IMR-90 (cell line): ENCODE measurements at regions not wholly inside any gene's neighbourhood (a gene's known extent, or its start where the extent isn't known, plus 50 kb on each side); places are given as distances from the start of the nearest gene placed in this dataset.

Experiments used
- ATAC-seq: fragments of 200-7000 bp; cut with Tn5 transposase; 2 replicates; pipeline ENCODE4 v1.9.1; 2020; ENCODE audit warnings: low read depth, mild to moderate bottlenecking, moderate library complexity
- BruUV-seq: library from RNA; stranded (reverse); fragments of 400-500 nt; replicated peaks from 2 replicates; lab custom pipeline; 2021; lab: Mats Ljungman, UMichigan
- CTCF ChIA-PET: fragments of 300-600 bp; formaldehyde crosslinking; extraction: SDS; loops from one replicate; lab custom pipeline; 2021; ENCODE audit warnings: antibody characterized with exemption; lab: Yijun Ruan, JAX
- POLR2A ChIA-PET: fragments of 300-600 bp; sonication (Branson Sonifier 250); formaldehyde crosslinking; loops from one replicate; lab custom pipeline; 2022; ENCODE audit warnings: antibody characterized with exemption; ENCODE audit not compliant: unreplicated experiment; lab: Charles Lee
- DNase-seq: peaks from one replicate; pipeline ENCODE4 v3.0.0; 2013
- H2AFZ ChIP-seq: replicated peaks from 2 replicates; pipeline ENCODE3; 2013; ENCODE audit warnings: low read length, mild to moderate bottlenecking; ENCODE audit not compliant: poor library complexity
- H2AK5ac ChIP-seq: 2 replicates; pipeline ENCODE4 v1.6.1; 2013; ENCODE audit warnings: low read depth, low read length, inconsistent platforms
- H2AK9ac ChIP-seq: replicated peaks from 2 replicates; pipeline ENCODE3; 2013; ENCODE audit warnings: mild to moderate bottlenecking, low read depth, low read length, moderate library complexity; ENCODE audit not compliant: poor library complexity
- H2BK120ac ChIP-seq: 2 replicates; pipeline ENCODE4 v1.6.1; 2013; ENCODE audit warnings: low read depth, low read length, inconsistent platforms
- H2BK15ac ChIP-seq: 3 replicates; pipeline ENCODE4 v1.6.1; 2013; ENCODE audit warnings: low read depth, low read length, inconsistent platforms
- H2BK20ac ChIP-seq: 2 replicates; pipeline ENCODE4 v1.6.1; 2013; ENCODE audit warnings: low read depth, mild to moderate bottlenecking, inconsistent platforms, low read length, moderate library complexity
- H2BK5ac ChIP-seq: 2 replicates; pipeline ENCODE4 v1.6.1; 2013; ENCODE audit warnings: mild to moderate bottlenecking, low read depth, low read length, inconsistent platforms; ENCODE audit not compliant: poor library complexity, severe bottlenecking
- H3K14ac ChIP-seq: replicated peaks from 2 replicates; pipeline ENCODE4 v1.6.1; 2013; ENCODE audit warnings: low read depth, low read length, inconsistent platforms
- H3K18ac ChIP-seq: 2 replicates; pipeline ENCODE4 v1.6.1; 2013; ENCODE audit warnings: low read depth, low read length, control low read depth
- H3K23ac ChIP-seq: 2 replicates; pipeline ENCODE4 v1.6.1; 2013; ENCODE audit warnings: low read depth, low read length, inconsistent platforms
- H3K27ac ChIP-seq: 2 replicates; pipeline ENCODE4 v1.5.1; 2013; ENCODE audit warnings: mild to moderate bottlenecking, control low read depth, low read length; ENCODE audit not compliant: insufficient read depth
- H3K27me3 ChIP-seq: 2 replicates; pipeline ENCODE4 v1.6.1; 2013; ENCODE audit warnings: low read length; ENCODE audit not compliant: control insufficient read depth, insufficient read depth
- H3K36me3 ChIP-seq: 2 replicates; pipeline ENCODE4 v1.6.1; 2013; ENCODE audit warnings: low read length, mixed read lengths; ENCODE audit not compliant: control insufficient read depth, insufficient read depth
- H3K4ac ChIP-seq: 2 replicates; pipeline ENCODE4 v1.6.1; 2013; ENCODE audit warnings: low read depth, low read length, inconsistent platforms
- H3K4me1 ChIP-seq: 2 replicates; pipeline ENCODE4 v1.6.1; 2013; ENCODE audit warnings: low read length, mixed read lengths; ENCODE audit not compliant: control insufficient read depth, insufficient read depth
- H3K4me2 ChIP-seq: 2 replicates; pipeline ENCODE4 v1.6.1; 2013; ENCODE audit warnings: low read depth, mild to moderate bottlenecking, control low read depth, low read length, moderate library complexity
- H3K4me3 ChIP-seq: 2 replicates; pipeline ENCODE4 v1.5.1; 2013; ENCODE audit warnings: low read depth, mild to moderate bottlenecking, control low read depth, low read length, moderate library complexity; ENCODE audit not compliant: insufficient read depth
- H3K56ac ChIP-seq: 2 replicates; pipeline ENCODE4 v1.6.1; 2013; ENCODE audit warnings: low read length, inconsistent platforms; ENCODE audit not compliant: insufficient read depth; ENCODE audit errors: extremely low read depth
- H3K79me1 ChIP-seq, 2 experiments: 2 replicates each; pipeline ENCODE4 v1.6.1; 2013; ENCODE audit warnings: low read length in 2 of 2, inconsistent platforms in 1 of 2, low read depth in 1 of 2
- H3K9ac ChIP-seq: 2 replicates; pipeline ENCODE4 v1.6.1; 2013; ENCODE audit warnings: low read depth, low read length, control low read depth
- H3K9me1 ChIP-seq: 2 replicates; pipeline ENCODE4 v1.6.1; 2013; ENCODE audit warnings: low read length, inconsistent platforms; ENCODE audit not compliant: insufficient read depth
- H3K9me3 ChIP-seq: 2 replicates; pipeline ENCODE4 v1.6.1; 2013; ENCODE audit warnings: low read length; ENCODE audit not compliant: control insufficient read depth, insufficient read depth
- H4K20me1 ChIP-seq: 2 replicates; pipeline ENCODE4 v1.6.1; 2013; ENCODE audit warnings: low read length, inconsistent platforms; ENCODE audit not compliant: insufficient read depth
- H4K5ac ChIP-seq: 2 replicates; pipeline ENCODE4 v1.6.1; 2013; ENCODE audit warnings: mild to moderate bottlenecking, low read depth, low read length, control low read depth
- H4K8ac ChIP-seq, 2 experiments: 2 replicates each; pipeline ENCODE4 v1.6.1; 2013; ENCODE audit warnings: low read depth in 2 of 2, low read length in 2 of 2, control low read depth in 1 of 2, inconsistent platforms in 1 of 2
- H4K91ac ChIP-seq: 2 replicates; pipeline ENCODE4 v1.6.1; 2013; ENCODE audit warnings: low read depth, low read length, inconsistent platforms; ENCODE audit not compliant: insufficient read depth
- NFE2L2 ChIP-seq: fragments of 150-350 bp; IDR thresholded peaks from 2 replicates; pipeline ENCODE4 v1.6.1; 2016; ENCODE audit warnings: low read depth, mild to moderate bottlenecking, low read length
- WGBS, 2 experiments: methylation state at CpG; one replicate each; pipeline versions ENCODE4 v1.1.5 to v1.1.7; 2013; ENCODE audit warnings: missing lambda C conversion rate in 2 of 2; ENCODE audit not compliant: insufficient read length in 1 of 2; ENCODE audit errors: extremely low coverage in 2 of 2; 5-methylcytosine and 5-hydroxymethylcytosine counted together
- dilution Hi-C: fragments of 300-500 bp; cut with HindIII; formaldehyde crosslinking; loops from one replicate; pipeline ENCODE4 v1.14.3; 2018; ENCODE audit warnings: low sequenced_read_pairs; ENCODE audit not compliant: unreplicated experiment
- in situ Hi-C: fragments of 300-500 bp; cut with MboI; formaldehyde crosslinking; loops from 3 replicates; pipeline ENCODE4 v1.14.3; 2019; ENCODE audit warnings: low sequenced_read_pairs, inconsistent platforms, mixed read lengths
- intact Hi-C: fragments of 100-400 bp; cut with micrococcal nuclease; formaldehyde crosslinking; loops from 2 replicates; pipeline ENCODE4 v1.10.0; 2022

DNA sequence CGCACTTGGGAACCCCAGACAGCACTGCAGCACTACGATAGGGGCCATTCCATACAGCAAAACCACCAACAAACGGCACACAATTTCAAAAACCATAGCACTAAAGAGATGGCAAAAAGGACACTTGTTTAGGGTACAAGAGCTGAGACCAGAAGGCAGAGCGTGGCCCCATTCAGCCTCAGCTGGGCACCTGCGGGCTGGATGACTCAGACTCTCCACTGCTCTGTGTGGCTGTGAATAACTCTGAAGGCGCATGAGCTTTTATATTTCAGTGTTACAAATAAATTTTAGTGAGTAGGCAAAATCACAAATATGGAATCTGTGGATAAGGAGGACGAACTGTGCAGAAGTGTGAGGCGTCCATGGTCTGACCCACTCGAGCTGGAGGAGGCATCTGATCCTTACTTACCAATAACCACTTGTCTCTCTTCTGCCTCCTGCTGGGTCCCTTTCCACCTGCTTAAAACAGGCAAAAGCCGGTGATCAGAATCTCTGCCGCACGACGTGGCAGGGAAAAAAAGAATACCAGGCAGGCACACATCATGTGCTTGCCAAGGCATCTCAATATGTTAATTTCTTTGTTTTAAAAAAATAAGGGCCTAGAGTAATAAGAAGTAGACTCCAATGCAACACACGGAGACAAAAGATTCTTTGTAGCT is 325.7 kb downstream of the SHANK2 start:
- Histone ChIP-seq H3K4me3 (no peak overlapping the region), H3K27ac (no peak overlapping the region), H2AFZ (no peak overlapping the region), H4K20me1 (no peaks in the 10 kb centered on the region; the same call in 1 of the 2 replicates), H3K56ac (no peak overlapping the region), H3K23ac (no peak overlapping the region), H4K91ac (no peak overlapping the region), H3K4ac (no peak overlapping the region), H4K5ac (no peak overlapping the region), H2BK15ac (no peak overlapping the region), H3K9ac (no peak overlapping the region), H3K36me3 (no peaks in the 10 kb centered on the region), H2BK20ac (no peak overlapping the region), H2AK9ac (no peak overlapping the region), H2BK120ac (no peak overlapping the region), H3K14ac (no peak overlapping the region), H3K27me3 (no peaks in the 10 kb centered on the region), H3K79me1 (no peaks in the 10 kb centered on the region), H4K8ac (no peak overlapping the region), H2AK5ac (no peak overlapping the region), H3K4me1 (no peaks in the 10 kb centered on the region), H2BK5ac (no peak overlapping the region), H3K9me1 (no peaks in the 10 kb centered on the region), H3K4me2 (no peak overlapping the region), H3K9me3 (peaks cover 13% of the 10 kb centered on the region), H3K18ac (no peak overlapping the region)
- 70% methylated on average over 2 of the region's 14 CpGs; no CpG with 5 or more reads in 1 of the 2 experiments for WGBS, 2 experiments
- no peak for TF ChIP-seq NFE2L2
- in situ Hi-C loops (no loop called here), intact Hi-C loops (no loop called here), dilution Hi-C loops (no loop called here)
- POLR2A ChIA-PET = no interaction called here
- BruUV-seq = no TSS peak
- DNase-seq (no peak), ATAC-seq (no peak)
- CTCF ChIA-PET = no interaction called here
